ENCODE measurements at regions not wholly inside any gene's neighbourhood (a gene's known extent, or its start where the extent isn't known, plus 50 kb on each side); places are given as distances from the start of the nearest gene placed in this dataset.

DNA sequence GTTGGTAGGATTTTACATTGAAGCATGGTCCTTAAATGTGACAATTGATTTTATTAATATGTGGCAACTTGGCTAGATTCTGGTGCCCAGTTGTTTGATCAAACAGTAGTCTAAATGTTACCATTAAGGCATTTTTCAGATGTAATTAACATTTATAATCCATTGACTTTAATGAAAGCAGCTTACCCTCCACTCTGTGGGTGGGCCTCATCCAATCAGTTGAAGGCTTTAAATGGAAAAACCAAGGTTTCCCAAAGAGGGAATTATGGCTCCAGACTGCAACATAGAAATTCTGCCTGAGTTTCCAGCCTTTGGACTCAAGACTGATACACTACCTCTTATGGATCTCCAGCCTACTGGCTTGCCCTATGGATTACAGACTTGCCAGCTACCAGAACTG lies 1153.2 kb downstream of the BCL11B start:
- FAIRE-seq (no peak), DNase-seq (no peak)
- H3K9me3 ChIP-seq (ENCODE audit: control insufficient read depth in 2 of 2, insufficient read depth in 1 of 2, low read depth in 1 of 2, low read length in 1 of 2) = no peaks in the 10 kb centered on the region
- no peak overlapping the region for H3K27ac ChIP-seq (ENCODE audit: low read depth in 1 of 3, low read length in 2 of 3)
- H3K4me3 ChIP-seq (ENCODE audit: low read depth in 1 of 3, low read length in 3 of 3) = no peak overlapping the region
- no peaks in the 10 kb centered on the region for H3K27me3 ChIP-seq (ENCODE audit: control insufficient read depth in 3 of 3, insufficient read depth in 3 of 3, low read length in 3 of 3)
- no peaks in the 10 kb centered on the region for H3K4me1 ChIP-seq (ENCODE audit: control insufficient read depth in 3 of 3, insufficient read depth in 2 of 3, low read depth in 1 of 3, low read length in 2 of 3)
- H3K36me3 ChIP-seq (ENCODE audit: control insufficient read depth in 3 of 3, insufficient read depth in 2 of 3, low read depth in 1 of 3, low read length in 3 of 3) = no peaks in the 10 kb centered on the region

DNA sequence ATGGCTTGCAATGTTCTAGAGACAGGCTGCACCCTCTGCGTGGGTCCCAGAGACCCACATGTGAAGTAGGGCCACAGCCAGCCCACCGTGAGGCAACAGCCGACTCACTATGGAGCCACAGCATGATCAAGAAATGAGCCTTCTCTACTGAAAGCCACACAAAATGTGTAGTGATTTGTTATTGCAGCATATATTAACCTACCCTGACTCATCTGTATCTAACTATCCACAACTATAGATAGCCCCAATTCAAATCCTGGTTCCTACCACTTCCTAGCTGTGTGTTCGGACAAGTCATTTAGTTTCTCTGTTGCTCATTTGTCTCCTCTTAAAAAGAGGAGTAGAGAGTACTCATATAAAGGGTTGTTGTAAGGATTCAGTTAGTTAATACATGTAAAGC lies 1152.3 kb downstream of the BCL11B start:
- no peak for FAIRE-seq
- H3K4me3 ChIP-seq (ENCODE audit: low read depth in 1 of 3, low read length in 3 of 3) = no peak overlapping the region

DNA sequence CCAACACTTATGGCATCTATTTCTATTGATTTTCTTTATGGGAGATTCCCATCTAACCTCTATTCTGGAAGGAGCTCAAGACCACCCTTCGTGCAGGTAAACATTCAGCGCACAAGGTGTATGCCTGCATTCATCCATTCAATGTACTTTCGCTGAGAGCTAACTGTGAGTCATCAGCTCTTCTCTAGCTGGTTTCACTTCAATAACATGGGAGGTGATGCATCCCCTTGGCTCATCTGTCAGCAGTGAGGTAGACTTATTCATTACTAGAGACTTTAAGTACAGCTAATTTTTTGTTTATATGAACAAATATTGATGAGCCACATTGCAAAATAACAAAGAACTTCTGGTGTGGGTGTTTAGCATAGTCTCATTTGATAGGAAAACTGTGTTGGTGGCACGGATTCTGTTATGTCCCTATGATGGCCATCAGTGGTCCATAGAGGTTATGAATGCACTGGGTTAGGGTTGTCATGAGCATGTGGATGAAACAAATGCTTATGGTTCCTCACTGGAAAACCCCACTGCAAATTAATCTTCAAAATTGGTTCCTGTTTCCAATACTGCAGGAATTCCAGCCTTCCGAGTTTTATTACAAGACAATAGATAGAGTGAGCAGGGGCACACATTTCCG lies 1151.0 kb downstream of the BCL11B start:
- Histone ChIP-seq H3K4me3 (ENCODE audit: low read depth in 1 of 3, low read length in 3 of 3) (no peak overlapping the region), H3K27ac (ENCODE audit: low read depth in 1 of 3, low read length in 2 of 3) (no peak overlapping the region), H3K4me1 (ENCODE audit: control insufficient read depth in 3 of 3, insufficient read depth in 2 of 3, low read depth in 1 of 3, low read length in 2 of 3) (no peaks in the 10 kb centered on the region), H3K9me3 (ENCODE audit: control insufficient read depth in 2 of 2, insufficient read depth in 1 of 2, low read depth in 1 of 2, low read length in 1 of 2) (peaks cover 0 to 10% of the 10 kb centered on the region in 2 donors), H3K27me3 (ENCODE audit: control insufficient read depth in 3 of 3, insufficient read depth in 3 of 3, low read length in 3 of 3) (no peaks in the 10 kb centered on the region), H3K36me3 (ENCODE audit: control insufficient read depth in 3 of 3, insufficient read depth in 2 of 3, low read depth in 1 of 3, low read length in 3 of 3) (no peaks in the 10 kb centered on the region)
- DNase-seq = no peak
- WGBS, 3 donors = 79 to 87% (median 83%) methylated on average over 6 of the region's 6 CpGs
- FAIRE-seq = no peak

More for the DNA sequence above, 1152.3 kb downstream of the BCL11B start:
- H3K4me1 ChIP-seq (ENCODE audit: control insufficient read depth in 3 of 3, insufficient read depth in 2 of 3, low read depth in 1 of 3, low read length in 2 of 3) = no peaks in the 10 kb centered on the region
- WGBS, 3 donors = 69 to 88% (median 88%) methylated on average over 4 of the region's 4 CpGs
- DNase-seq = no peak
- no peaks in the 10 kb centered on the region for H3K36me3 ChIP-seq (ENCODE audit: control insufficient read depth in 3 of 3, insufficient read depth in 2 of 3, low read depth in 1 of 3, low read length in 3 of 3)
- H3K9me3 ChIP-seq (ENCODE audit: control insufficient read depth in 2 of 2, insufficient read depth in 1 of 2, low read depth in 1 of 2, low read length in 1 of 2) = peaks cover 0 to 3% of the 10 kb centered on the region in 2 donors
- H3K27ac ChIP-seq (ENCODE audit: low read depth in 1 of 3, low read length in 2 of 3) = no peak overlapping the region
- no peaks in the 10 kb centered on the region for H3K27me3 ChIP-seq (ENCODE audit: control insufficient read depth in 3 of 3, insufficient read depth in 3 of 3, low read length in 3 of 3)

DNA sequence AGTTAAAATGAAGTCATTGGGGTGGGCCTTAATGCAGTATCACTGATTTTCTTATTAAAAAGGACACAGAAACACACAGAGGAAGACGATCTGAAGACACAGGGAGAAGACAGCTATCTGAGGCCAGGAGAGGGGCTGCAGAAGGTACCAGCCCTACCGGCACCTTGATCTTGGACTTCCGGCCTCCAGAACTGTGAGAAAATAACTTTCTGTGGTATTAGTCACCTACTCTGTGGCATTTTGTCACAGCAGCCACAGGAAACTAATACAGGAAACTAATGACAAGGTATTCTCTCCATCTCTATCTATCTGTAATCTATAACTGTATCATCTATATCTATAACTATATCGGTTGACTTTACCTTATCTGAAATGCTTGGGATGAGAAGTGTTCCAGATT lies 1149.5 kb downstream of the BCL11B start:
- no peak for FAIRE-seq
- no peaks in the 10 kb centered on the region for H3K27me3 ChIP-seq (ENCODE audit: control insufficient read depth in 3 of 3, insufficient read depth in 3 of 3, low read length in 3 of 3)
- H3K4me1 ChIP-seq (ENCODE audit: control insufficient read depth in 3 of 3, insufficient read depth in 2 of 3, low read depth in 1 of 3, low read length in 2 of 3) = no peaks in the 10 kb centered on the region
- no peak overlapping the region for H3K4me3 ChIP-seq (ENCODE audit: low read depth in 1 of 3, low read length in 3 of 3)
- H3K9me3 ChIP-seq (ENCODE audit: control insufficient read depth in 2 of 2, insufficient read depth in 1 of 2, low read depth in 1 of 2, low read length in 1 of 2) = peaks cover 0 to 10% of the 10 kb centered on the region in 2 donors
- no peak overlapping the region for H3K27ac ChIP-seq (ENCODE audit: low read depth in 1 of 3, low read length in 2 of 3)
- no peak for DNase-seq
- 70 to 79% (median 75%) methylated on average over 4 of the region's 4 CpGs for WGBS, 3 donors
- H3K36me3 ChIP-seq (ENCODE audit: control insufficient read depth in 3 of 3, insufficient read depth in 2 of 3, low read depth in 1 of 3, low read length in 3 of 3) = no peaks in the 10 kb centered on the region

DNA sequence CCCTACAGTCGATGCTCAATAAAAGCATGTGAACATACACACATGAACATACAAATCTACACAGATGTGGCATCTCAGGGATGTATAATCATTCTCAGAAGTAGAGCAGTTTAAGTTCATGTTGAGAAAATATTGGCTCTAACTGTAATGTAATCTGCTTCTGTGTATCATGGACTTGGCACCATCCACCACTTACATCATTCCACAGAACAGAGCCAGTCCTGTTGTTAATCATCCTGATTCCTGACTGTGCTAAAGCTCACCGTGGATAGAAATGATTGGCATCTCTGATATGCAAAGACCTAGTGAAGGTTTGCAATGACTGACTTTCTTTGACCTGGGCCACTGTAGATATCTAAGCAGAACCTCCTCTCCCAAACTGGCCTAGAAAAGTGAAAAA lies 1141.3 kb downstream of the BCL11B start:
- Histone ChIP-seq H3K27ac (ENCODE audit: low read depth in 1 of 3, low read length in 2 of 3) (no peak overlapping the region), H3K4me1 (ENCODE audit: control insufficient read depth in 3 of 3, insufficient read depth in 2 of 3, low read depth in 1 of 3, low read length in 2 of 3) (no peaks in the 10 kb centered on the region), H3K9me3 (ENCODE audit: control insufficient read depth in 2 of 2, insufficient read depth in 1 of 2, low read depth in 1 of 2, low read length in 1 of 2) (no peaks in the 10 kb centered on the region), H3K4me3 (ENCODE audit: low read depth in 1 of 3, low read length in 3 of 3) (no peak overlapping the region), H3K27me3 (ENCODE audit: control insufficient read depth in 3 of 3, insufficient read depth in 3 of 3, low read length in 3 of 3) (no peaks in the 10 kb centered on the region), H3K36me3 (ENCODE audit: control insufficient read depth in 3 of 3, insufficient read depth in 2 of 3, low read depth in 1 of 3, low read length in 3 of 3) (no peaks in the 10 kb centered on the region)
- FAIRE-seq = no peak
- DNase-seq = no peak
- 47 to 56% (median 49%) methylated on average over 2 of the region's 2 CpGs for WGBS, 3 donors

DNA sequence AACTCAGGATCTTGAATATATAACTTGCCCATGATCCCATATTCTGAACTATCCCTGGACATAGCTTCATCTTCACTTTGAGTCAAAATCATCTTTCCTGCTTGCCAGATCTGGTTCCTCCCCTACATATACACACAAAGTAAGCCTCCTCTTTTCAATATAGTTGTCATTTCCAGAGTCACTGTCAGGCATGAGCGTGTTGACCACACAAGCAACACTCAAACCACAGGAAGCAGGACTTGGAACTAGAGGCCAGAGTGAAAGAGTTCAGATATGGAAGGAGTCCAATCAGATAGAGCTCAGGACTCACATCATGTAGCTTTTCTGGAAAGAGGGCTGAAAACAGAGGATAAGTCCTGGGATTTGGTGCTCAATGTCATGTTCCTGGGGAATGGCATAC lies 1140.6 kb downstream of the BCL11B start:
- 62 to 69% (median 65%) methylated on average over 1 of the region's 1 CpG for WGBS, 3 donors
- no peaks in the 10 kb centered on the region for H3K36me3 ChIP-seq (ENCODE audit: control insufficient read depth in 3 of 3, insufficient read depth in 2 of 3, low read depth in 1 of 3, low read length in 3 of 3)
- no peak for FAIRE-seq

DNA sequence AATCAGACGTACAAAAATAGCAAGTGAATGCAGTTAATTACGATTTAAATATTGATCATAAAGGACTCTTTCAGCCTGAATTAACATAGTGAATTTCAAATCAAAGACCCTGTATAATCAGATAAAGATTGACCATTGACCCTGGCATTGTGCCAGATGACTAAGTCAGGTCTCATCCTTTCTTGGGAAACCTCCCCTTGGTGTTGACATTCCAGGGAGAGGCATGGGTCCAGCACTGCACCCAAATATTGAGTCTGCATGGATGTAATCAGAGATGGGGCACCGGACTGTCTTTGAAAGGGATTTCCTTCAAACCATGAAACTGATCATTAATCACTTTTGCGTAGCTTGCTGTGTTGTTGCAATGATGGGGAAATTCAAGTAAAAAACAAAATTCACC lies 1138.2 kb downstream of the BCL11B start:
- H3K27me3 ChIP-seq (ENCODE audit: control insufficient read depth in 3 of 3, insufficient read depth in 3 of 3, low read length in 3 of 3) = peaks cover 0 to 16% (median 0%) of the 10 kb centered on the region in 3 donors
- DNase-seq = no peak

More for the DNA sequence above, 1140.6 kb downstream of the BCL11B start:
- Histone ChIP-seq H3K4me1 (ENCODE audit: control insufficient read depth in 3 of 3, insufficient read depth in 2 of 3, low read depth in 1 of 3, low read length in 2 of 3) (no peaks in the 10 kb centered on the region), H3K9me3 (ENCODE audit: control insufficient read depth in 2 of 2, insufficient read depth in 1 of 2, low read depth in 1 of 2, low read length in 1 of 2) (no peaks in the 10 kb centered on the region), H3K4me3 (ENCODE audit: low read depth in 1 of 3, low read length in 3 of 3) (no peak overlapping the region), H3K27ac (ENCODE audit: low read depth in 1 of 3, low read length in 2 of 3) (no peak overlapping the region), H3K27me3 (ENCODE audit: control insufficient read depth in 3 of 3, insufficient read depth in 3 of 3, low read length in 3 of 3) (peaks cover 0 to 5% (median 0%) of the 10 kb centered on the region in 3 donors)
- DNase-seq = no peak

DNA sequence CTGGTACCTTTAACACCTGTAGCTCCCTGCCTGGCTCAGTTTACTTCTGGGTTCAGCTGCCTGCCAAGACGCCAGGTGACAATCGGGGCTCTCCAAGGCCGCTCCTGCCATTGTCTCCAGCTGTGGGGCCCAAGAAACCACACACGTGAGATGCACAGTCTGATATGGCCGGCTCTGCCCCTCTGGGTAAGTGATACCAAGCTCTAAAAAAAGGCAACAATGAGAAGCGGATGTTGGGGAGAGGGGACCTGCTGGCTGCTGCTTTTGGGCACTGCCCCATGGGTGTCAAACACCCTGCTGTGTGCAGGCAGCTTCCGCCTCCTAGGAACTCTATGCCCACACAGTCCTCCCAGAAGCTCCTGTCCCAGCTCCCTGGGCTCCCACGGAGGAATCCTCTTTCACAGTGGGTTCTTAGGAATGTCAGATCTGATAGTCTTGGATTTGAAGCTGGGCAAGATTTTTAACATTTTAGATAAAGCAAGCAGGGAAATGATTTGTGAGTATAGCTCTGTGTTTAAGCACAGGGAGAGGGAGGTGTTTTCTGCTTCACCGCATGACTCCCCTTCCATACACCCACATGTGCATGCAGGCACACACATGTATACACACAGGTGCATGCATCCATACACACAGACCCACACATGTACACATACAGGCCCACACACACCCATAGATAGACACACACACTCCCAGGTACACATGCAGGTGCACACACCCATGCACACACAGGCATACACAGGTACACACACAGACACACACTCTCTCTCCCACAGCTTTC lies 1135.8 kb downstream of the BCL11B start:
- FAIRE-seq (no peak), DNase-seq (no peak)
- no peaks in the 10 kb centered on the region for H3K4me1 ChIP-seq (ENCODE audit: control insufficient read depth in 3 of 3, insufficient read depth in 2 of 3, low read depth in 1 of 3, low read length in 2 of 3)
- WGBS, 3 donors = 43 to 55% (median 47%) methylated on average over 9 of the region's 9 CpGs
- no peak overlapping the region for H3K27ac ChIP-seq (ENCODE audit: low read depth in 1 of 3, low read length in 2 of 3)
- no peaks in the 10 kb centered on the region for H3K36me3 ChIP-seq (ENCODE audit: control insufficient read depth in 3 of 3, insufficient read depth in 2 of 3, low read depth in 1 of 3, low read length in 3 of 3)
- no peak overlapping the region for H3K4me3 ChIP-seq (ENCODE audit: low read depth in 1 of 3, low read length in 3 of 3)
- peaks cover 0 to 20% (median 0%) of the 10 kb centered on the region in 3 donors for H3K27me3 ChIP-seq (ENCODE audit: control insufficient read depth in 3 of 3, insufficient read depth in 3 of 3, low read length in 3 of 3)
- H3K9me3 ChIP-seq (ENCODE audit: control insufficient read depth in 2 of 2, insufficient read depth in 1 of 2, low read depth in 1 of 2, low read length in 1 of 2) = no peaks in the 10 kb centered on the region

More for the DNA sequence above, 1138.2 kb downstream of the BCL11B start:
- FAIRE-seq = no peak
- Histone ChIP-seq H3K27ac (ENCODE audit: low read depth in 1 of 3, low read length in 2 of 3) (no peak overlapping the region), H3K4me3 (ENCODE audit: low read depth in 1 of 3, low read length in 3 of 3) (no peak overlapping the region), H3K4me1 (ENCODE audit: control insufficient read depth in 3 of 3, insufficient read depth in 2 of 3, low read depth in 1 of 3, low read length in 2 of 3) (no peaks in the 10 kb centered on the region), H3K36me3 (ENCODE audit: control insufficient read depth in 3 of 3, insufficient read depth in 2 of 3, low read depth in 1 of 3, low read length in 3 of 3) (no peaks in the 10 kb centered on the region), H3K9me3 (ENCODE audit: control insufficient read depth in 2 of 2, insufficient read depth in 1 of 2, low read depth in 1 of 2, low read length in 1 of 2) (no peaks in the 10 kb centered on the region)
- 77 to 87% (median 80%) methylated on average over 4 of the region's 4 CpGs for WGBS, 3 donors
